GM18951 (cell line): ENCODE measurements at regions not wholly inside any gene's neighbourhood (a gene's known extent, or its start where the extent isn't known, plus 50 kb on each side); places are given as distances from the start of the nearest gene placed in this dataset.
"Not testable (repeated sequence)": the region's sequence is repeated elsewhere in the genome, so short reads cannot be mapped to it uniquely, and the experiment has no call there.

Source experiments
- POLR2A ChIP-seq: IDR thresholded peaks from 4 replicates; pipeline ENCODE4 v1.6.1; 2011; ENCODE audit warnings: mild to moderate bottlenecking; ENCODE audit not compliant: insufficient read length, insufficient read depth; ENCODE audit errors: extremely low read depth
- in situ Hi-C: fragments of 300-500 bp; cut with MboI; formaldehyde crosslinking; loops from one replicate; pipeline ENCODE4 v1.12.0; 2022; ENCODE audit warnings: low sequenced_read_pairs, mixed read lengths, inconsistent platforms; ENCODE audit not compliant: unreplicated experiment

GRCh38 chr5:37979559-37979958, 139.7 kb upstream of the GDNF start:
- in situ Hi-C loops: no loop called here
- TF ChIP-seq POLR2A: no peak

GRCh38 chr5:37975531-37975930, 135.7 kb upstream of the GDNF start:
- TF ChIP-seq POLR2A: no peak
- in situ Hi-C loops: no loop called here

GRCh38 chr5:37971483-37972024, 131.7 kb upstream of the GDNF start:
- in situ Hi-C loops: no loop called here

GRCh38 chr5:37966871-37967270, 127.0 kb upstream of the GDNF start:
- in situ Hi-C loops: no loop called here
- TF ChIP-seq POLR2A: no peak

More at GRCh38 chr5:37971483-37972024, 131.7 kb upstream of the GDNF start:
- TF ChIP-seq POLR2A: no peak

- in situ Hi-C loops: no loop called here
Measured at GRCh38 chr5:37966291-37966690, 126.5 kb upstream of the GDNF start.

GRCh38 chr5:37962389-37962788, 122.5 kb upstream of the GDNF start:
- in situ Hi-C loops: no loop called here
- no peak for TF ChIP-seq POLR2A

More at GRCh38 chr5:37966291-37966690, 126.5 kb upstream of the GDNF start:
- no peak for TF ChIP-seq POLR2A

GRCh38 chr5:37957218-37957617, 117.4 kb upstream of the GDNF start:
- no peak for TF ChIP-seq POLR2A
- in situ Hi-C loops: no loop called here

- no peak for TF ChIP-seq POLR2A
- in situ Hi-C loops: no loop called here
Measured at GRCh38 chr5:37955748-37956147, 115.9 kb upstream of the GDNF start.

- in situ Hi-C loops: no loop called here
- no peak for TF ChIP-seq POLR2A
Measured at GRCh38 chr5:37954561-37954960, 114.7 kb upstream of the GDNF start.

GRCh38 chr5:37951946-37952721, 112.3 kb upstream of the GDNF start:
- TF ChIP-seq POLR2A: no peak
- in situ Hi-C loops: no loop called here

GRCh38 chr5:37950436-37950835, 110.6 kb upstream of the GDNF start:
- TF ChIP-seq POLR2A: no peak
- in situ Hi-C loops: no loop called here

GRCh38 chr5:37945446-37945845, 105.6 kb upstream of the GDNF start:
- in situ Hi-C loops: no loop called here
- TF ChIP-seq POLR2A: no peak

GRCh38 chr5:37943136-37943535, 103.3 kb upstream of the GDNF start:
- in situ Hi-C loops: not testable (repeated sequence)

GRCh38 chr5:37940931-37941623, 101.2 kb upstream of the GDNF start:
- TF ChIP-seq POLR2A: no peak
- in situ Hi-C loops: no loop called here
